ENCODE measurements at regions not wholly inside any gene's neighbourhood (a gene's known extent, or its start where the extent isn't known, plus 50 kb on each side); places are given as distances from the start of the nearest gene placed in this dataset.

GRCh38 chr21:38696579-38696978, 109.2 kb upstream of the ETS2 start:
- 67% methylated on average over 1 of the region's 3 CpGs for WGBS (ENCODE audit: insufficient coverage)
- CTCF ChIA-PET = no interaction called here
- H3K4me1 ChIP-seq (ENCODE audit: control insufficient read depth in 1 of 2, extremely low read depth in 1 of 2, insufficient read depth in 2 of 2, low read length in 2 of 2) = no peaks in the 10 kb centered on the region

GRCh38 chr21:38699048-38699447, 106.7 kb upstream of the ETS2 start:
- H3K9me3 Mint-ChIP-seq = no peaks in the 10 kb centered on the region

More at GRCh38 chr21:38696579-38696978, 109.2 kb upstream of the ETS2 start:
- peaks cover 0 to 15% of the 10 kb centered on the region in 2 experiments for H3K27me3 ChIP-seq (replicated peaks in 1 of 2; ENCODE audit: control insufficient read depth in 2 of 2, extremely low read depth in 1 of 2, insufficient read depth in 2 of 2, low read length in 1 of 2)
- no peak overlapping the region for H3K4me3 ChIP-seq (ENCODE audit: control insufficient read depth in 1 of 2, extremely low read depth in 1 of 2, low read length in 1 of 2)
- ATAC-seq (replicated peaks in 1 of 4) = no peak
- Mint-ChIP-seq H3K36me3 (no peaks in the 10 kb centered on the region), H3K27me3 (peaks cover 25 to 26% of the 10 kb centered on the region in 2 donors), H3K9me3 (peaks cover 0 to 6% (median 0%) of the 10 kb centered on the region in 3 donors), H3K4me1 (no peaks in the 10 kb centered on the region), H3K27ac (no peak overlapping the region), H3K4me3 (no peak overlapping the region)
- POLR2A ChIA-PET = no interaction called here
- no peak for DNase-seq
- no peaks in the 10 kb centered on the region for H3K36me3 ChIP-seq (ENCODE audit: control insufficient read depth in 2 of 2, extremely low read depth in 1 of 2, insufficient read depth in 1 of 2, low read length in 1 of 2)
- no peaks in the 10 kb centered on the region for H3K9me3 ChIP-seq
- H3K27ac ChIP-seq (ENCODE audit: low read length) = no peak overlapping the region

GRCh38 chr21:38702196-38702595, 103.5 kb upstream of the ETS2 start:
- Mint-ChIP-seq H3K4me1 (no peaks in the 10 kb centered on the region), H3K27ac (no peak overlapping the region), H3K4me3 (no peak overlapping the region), H3K9me3 (no peaks in the 10 kb centered on the region), H3K36me3 (no peaks in the 10 kb centered on the region), H3K27me3 (peaks cover 22 to 29% of the 10 kb centered on the region in 2 donors)
- Histone ChIP-seq H3K36me3 (ENCODE audit: control insufficient read depth in 2 of 2, extremely low read depth in 1 of 2, insufficient read depth in 1 of 2, low read length in 1 of 2) (no peaks in the 10 kb centered on the region), H3K4me1 (ENCODE audit: control insufficient read depth in 1 of 2, extremely low read depth in 1 of 2, insufficient read depth in 2 of 2, low read length in 2 of 2) (no peaks in the 10 kb centered on the region), H3K27ac (ENCODE audit: low read length) (no peak overlapping the region), H3K4me3 (ENCODE audit: control insufficient read depth in 1 of 2, extremely low read depth in 1 of 2, low read length in 1 of 2) (no peak overlapping the region), H3K27me3 (replicated peaks in 1 of 2; ENCODE audit: control insufficient read depth in 2 of 2, extremely low read depth in 1 of 2, insufficient read depth in 2 of 2, low read length in 1 of 2) (peaks cover 0 to 17% of the 10 kb centered on the region in 2 experiments), H3K9me3 (no peaks in the 10 kb centered on the region)
- DNase-seq = no peak
- no peak for ATAC-seq (replicated peaks in 1 of 4)
- ChIA-PET CTCF (interaction anchor here in 1 of 2 donors (0.6 kb wide), 1 partner anchor 9 kb away, joined by 3 read pairs; no protein-coding TSS in a partner anchor), POLR2A (no interaction called here)
- whole genome bisulfite sequencing (ENCODE audit: insufficient coverage) = 86% methylated on average over 1 of the region's 9 CpGs

More at GRCh38 chr21:38699048-38699447, 106.7 kb upstream of the ETS2 start:
- Mint-ChIP-seq H3K27me3 (peaks cover 20 to 24% of the 10 kb centered on the region in 2 donors), H3K36me3 (no peaks in the 10 kb centered on the region), H3K4me1 (no peaks in the 10 kb centered on the region), H3K27ac (no peak overlapping the region), H3K4me3 (no peak overlapping the region)
- no peaks in the 10 kb centered on the region for H3K4me1 ChIP-seq (ENCODE audit: control insufficient read depth in 1 of 2, extremely low read depth in 1 of 2, insufficient read depth in 2 of 2, low read length in 2 of 2)
- no peak for DNase-seq
- ChIA-PET POLR2A (no interaction called here), CTCF (no interaction called here)
- no peak overlapping the region for H3K27ac ChIP-seq (ENCODE audit: low read length)
- no peaks in the 10 kb centered on the region for H3K9me3 ChIP-seq
- no peaks in the 10 kb centered on the region for H3K36me3 ChIP-seq (ENCODE audit: control insufficient read depth in 2 of 2, extremely low read depth in 1 of 2, insufficient read depth in 1 of 2, low read length in 1 of 2)
- peaks cover 0 to 17% of the 10 kb centered on the region in 2 experiments for H3K27me3 ChIP-seq (replicated peaks in 1 of 2; ENCODE audit: control insufficient read depth in 2 of 2, extremely low read depth in 1 of 2, insufficient read depth in 2 of 2, low read length in 1 of 2)
- H3K4me3 ChIP-seq (ENCODE audit: control insufficient read depth in 1 of 2, extremely low read depth in 1 of 2, low read length in 1 of 2) = no peak overlapping the region
- ATAC-seq (replicated peaks in 1 of 4) = no peak
- 64% methylated on average over 2 of the region's 2 CpGs for whole genome bisulfite sequencing (ENCODE audit: insufficient coverage)

GRCh38 chr21:38709876-38710275, 95.9 kb upstream of the ETS2 start:
- CTCF ChIA-PET = interaction anchor here (0.6 to 0.7 kb wide), 4 partner anchors 34 to 889 kb away, joined by 3 to 12 read pairs (median 7); no protein-coding TSS in a partner anchor
- peaks cover 0 to 18% of the 10 kb centered on the region in 2 donors for H3K27me3 Mint-ChIP-seq

GRCh38 chr21:38712071-38712470, 93.7 kb upstream of the ETS2 start:
- Mint-ChIP-seq H3K4me1 (no peaks in the 10 kb centered on the region), H3K27ac (no peak overlapping the region), H3K4me3 (no peak overlapping the region), H3K36me3 (no peaks in the 10 kb centered on the region), H3K27me3 (peaks cover 0 to 12% of the 10 kb centered on the region in 2 donors), H3K9me3 (no peaks in the 10 kb centered on the region)
- H3K9me3 ChIP-seq = no peaks in the 10 kb centered on the region
- no peaks in the 10 kb centered on the region for H3K36me3 ChIP-seq (ENCODE audit: control insufficient read depth in 2 of 2, extremely low read depth in 1 of 2, insufficient read depth in 1 of 2, low read length in 1 of 2)
- ChIA-PET CTCF (no interaction called here), POLR2A (no interaction called here)
- no peak overlapping the region for H3K4me3 ChIP-seq (ENCODE audit: control insufficient read depth in 1 of 2, extremely low read depth in 1 of 2, low read length in 1 of 2)
- no peaks in the 10 kb centered on the region for H3K4me1 ChIP-seq (ENCODE audit: control insufficient read depth in 1 of 2, extremely low read depth in 1 of 2, insufficient read depth in 2 of 2, low read length in 2 of 2)
- H3K27ac ChIP-seq (ENCODE audit: low read length) = no peak overlapping the region
- no CpG with 5 or more reads among the region's 1 CpG for WGBS (ENCODE audit: insufficient coverage)
- ATAC-seq (replicated peaks in 1 of 4) = no peak
- no peaks in the 10 kb centered on the region for H3K27me3 ChIP-seq (replicated peaks in 1 of 2; ENCODE audit: control insufficient read depth in 2 of 2, extremely low read depth in 1 of 2, insufficient read depth in 2 of 2, low read length in 1 of 2)
- DNase-seq = no peak

More at GRCh38 chr21:38709876-38710275, 95.9 kb upstream of the ETS2 start:
- Histone ChIP-seq H3K4me1 (ENCODE audit: control insufficient read depth in 1 of 2, extremely low read depth in 1 of 2, insufficient read depth in 2 of 2, low read length in 2 of 2) (no peaks in the 10 kb centered on the region), H3K27ac (ENCODE audit: low read length) (no peak overlapping the region), H3K4me3 (ENCODE audit: control insufficient read depth in 1 of 2, extremely low read depth in 1 of 2, low read length in 1 of 2) (no peak overlapping the region), H3K9me3 (no peaks in the 10 kb centered on the region), H3K27me3 (replicated peaks in 1 of 2; ENCODE audit: control insufficient read depth in 2 of 2, extremely low read depth in 1 of 2, insufficient read depth in 2 of 2, low read length in 1 of 2) (no peaks in the 10 kb centered on the region), H3K36me3 (ENCODE audit: control insufficient read depth in 2 of 2, extremely low read depth in 1 of 2, insufficient read depth in 1 of 2, low read length in 1 of 2) (no peaks in the 10 kb centered on the region)
- no peaks in the 10 kb centered on the region for H3K9me3 Mint-ChIP-seq
- ATAC-seq (replicated peaks in 1 of 4) (no peak), DNase-seq (no peak)
- no peaks in the 10 kb centered on the region for H3K4me1 Mint-ChIP-seq
- 33% methylated on average over 1 of the region's 4 CpGs for WGBS (ENCODE audit: insufficient coverage)
- no peak overlapping the region for H3K27ac Mint-ChIP-seq
- POLR2A ChIA-PET = no interaction called here
- H3K4me3 Mint-ChIP-seq = no peak overlapping the region
- H3K36me3 Mint-ChIP-seq = no peaks in the 10 kb centered on the region

- H3K4me1 Mint-ChIP-seq = no peaks in the 10 kb centered on the region
- H3K27ac Mint-ChIP-seq = no peak overlapping the region
- ChIA-PET CTCF (no interaction called here), POLR2A (no interaction called here)
- H3K4me3 Mint-ChIP-seq = no peak overlapping the region
- H3K9me3 ChIP-seq = no peaks in the 10 kb centered on the region
- H3K36me3 ChIP-seq (ENCODE audit: control insufficient read depth in 2 of 2, extremely low read depth in 1 of 2, insufficient read depth in 1 of 2, low read length in 1 of 2) = no peaks in the 10 kb centered on the region
- ATAC-seq (replicated peaks in 1 of 4) = no peak
- no peaks in the 10 kb centered on the region for H3K36me3 Mint-ChIP-seq
- no peaks in the 10 kb centered on the region for H3K27me3 ChIP-seq (replicated peaks in 1 of 2; ENCODE audit: control insufficient read depth in 2 of 2, extremely low read depth in 1 of 2, insufficient read depth in 2 of 2, low read length in 1 of 2)
- H3K4me1 ChIP-seq (ENCODE audit: control insufficient read depth in 1 of 2, extremely low read depth in 1 of 2, insufficient read depth in 2 of 2, low read length in 2 of 2) = no peaks in the 10 kb centered on the region
- peaks cover 0 to 12% of the 10 kb centered on the region in 2 donors for H3K27me3 Mint-ChIP-seq
- DNase-seq = no peak
- H3K9me3 Mint-ChIP-seq = no peaks in the 10 kb centered on the region
- no peak overlapping the region for H3K27ac ChIP-seq (ENCODE audit: low read length)
- WGBS (ENCODE audit: insufficient coverage) = no CpG with 5 or more reads among the region's 3 CpGs
- H3K4me3 ChIP-seq (ENCODE audit: control insufficient read depth in 1 of 2, extremely low read depth in 1 of 2, low read length in 1 of 2) = no peak overlapping the region
Measured at GRCh38 chr21:38712664-38713063, 93.1 kb upstream of the ETS2 start.
